Activated CD4-positive, alpha-beta T cell treated with anti-CD3 and anti-CD28 coated beads, Interleukin-10, Interleukin-2, amounts not matched to agents 100 ng/mL and 50 ng/mL, durations not matched to agents 16 hours and 8 hours (primary cell): ENCODE measurements at regions not wholly inside any gene's neighbourhood (a gene's known extent, or its start where the extent isn't known, plus 50 kb on each side); places are given as distances from the start of the nearest gene placed in this dataset.
"Not testable (repeated sequence)": the region's sequence is repeated elsewhere in the genome, so short reads cannot be mapped to it uniquely, and the experiment has no call there.

ENCODE experiments used
- DNase-seq: peaks from one replicate; pipeline ENCODE4 v3.0.0-alpha.2; 2020

- no peak for DNase-seq
Observed at GRCh38 chr1:168826269-168826668, 97.3 kb upstream of the DPT start.

- DNase-seq = no peak
Observed at GRCh38 chr1:168827557-168827956, 98.6 kb upstream of the DPT start.

GRCh38 chr1:168829876-168830275 lies 100.9 kb upstream of the DPT start:
- DNase-seq = no peak

GRCh38 chr1:168830562-168830961 lies 101.6 kb upstream of the DPT start:
- no peak for DNase-seq

GRCh38 chr1:168832661-168833060 lies 103.7 kb upstream of the DPT start:
- no peak for DNase-seq

GRCh38 chr1:168833362-168833761 lies 104.4 kb upstream of the DPT start:
- DNase-seq = no peak

- no peak for DNase-seq
Observed at GRCh38 chr1:168833801-168834224, 104.8 kb upstream of the DPT start.

GRCh38 chr1:168834225-168834872 lies 105.3 kb upstream of the DPT start:
- DNase-seq = no peak

- DNase-seq = no peak
Observed at GRCh38 chr1:168835176-168835575, 106.2 kb upstream of the DPT start.

GRCh38 chr1:168835791-168836190 lies 106.8 kb upstream of the DPT start:
- DNase-seq = no peak

- no peak for DNase-seq
Observed at GRCh38 chr1:168836469-168836868, 107.5 kb upstream of the DPT start.

- not testable (repeated sequence) for DNase-seq
Observed at GRCh38 chr1:168837230-168837629, 108.2 kb upstream of the DPT start.

GRCh38 chr1:168842306-168842705 lies 113.3 kb upstream of the DPT start:
- DNase-seq = no peak

GRCh38 chr1:168842916-168843315 lies 113.9 kb upstream of the DPT start:
- no peak for DNase-seq

- no peak for DNase-seq
Observed at GRCh38 chr1:168843401-168843800, 114.4 kb upstream of the DPT start.

- no peak for DNase-seq
Observed at GRCh38 chr1:168843950-168844349, 114.9 kb upstream of the DPT start.

- DNase-seq = no peak
Observed at GRCh38 chr1:168845140-168845539, 116.1 kb upstream of the DPT start.

GRCh38 chr1:168848051-168848450 lies 119.0 kb upstream of the DPT start:
- DNase-seq = no peak

- no peak for DNase-seq
Observed at GRCh38 chr1:168861421-168862004, 132.5 kb upstream of the DPT start.

- no peak for DNase-seq
Observed at GRCh38 chr1:168863772-168864171, 134.8 kb upstream of the DPT start.

GRCh38 chr1:168864266-168864665 lies 135.3 kb upstream of the DPT start:
- no peak for DNase-seq

GRCh38 chr1:168865850-168866620 lies 137.0 kb upstream of the DPT start:
- peak; percentile 4 for DNase-seq

- no peak for DNase-seq
Observed at GRCh38 chr1:168867941-168868634, 139.1 kb upstream of the DPT start.

- DNase-seq = no peak
Observed at GRCh38 chr1:168871531-168871930, 142.5 kb upstream of the DPT start.
